Neuronal stem cell (in vitro differentiated cells): ENCODE measurements at regions not wholly inside any gene's neighbourhood (a gene's known extent, or its start where the extent isn't known, plus 50 kb on each side); places are given as distances from the start of the nearest gene placed in this dataset.
"Not testable (repeated sequence)": the region's sequence is repeated elsewhere in the genome, so short reads cannot be mapped to it uniquely, and the experiment has no call there.

Experiments used
- DNase-seq: peaks from one replicate; pipeline ENCODE4 v3.0.0-alpha.2; 2013; ENCODE audit warnings: low spot score
- H2AFZ ChIP-seq: one replicate; pipeline ENCODE4 v1.6.1; 2013; ENCODE audit warnings: mild to moderate bottlenecking, low read length, inconsistent platforms
- H2AK5ac ChIP-seq: 2 replicates; pipeline ENCODE4 v1.6.1; 2013; ENCODE audit warnings: low read depth, mild to moderate bottlenecking, inconsistent platforms, low read length, moderate library complexity, mixed read lengths
- H2BK120ac ChIP-seq: 2 replicates; pipeline ENCODE4 v1.6.1; 2013; ENCODE audit warnings: low read depth, mild to moderate bottlenecking, inconsistent platforms, low read length, moderate library complexity, mixed read lengths
- H2BK12ac ChIP-seq: one replicate; pipeline ENCODE4 v1.6.1; 2013; ENCODE audit warnings: low read length, inconsistent platforms
- H2BK15ac ChIP-seq: 2 replicates; pipeline ENCODE4 v1.6.1; 2013; ENCODE audit warnings: mild to moderate bottlenecking, low read length, inconsistent platforms, mixed read lengths
- H2BK5ac ChIP-seq: one replicate; pipeline ENCODE4 v1.6.1; 2013; ENCODE audit warnings: inconsistent platforms, mild to moderate bottlenecking, low read length, moderate library complexity
- H3K14ac ChIP-seq: one replicate; pipeline ENCODE4 v1.6.1; 2013; ENCODE audit warnings: low read length, inconsistent platforms
- H3K18ac ChIP-seq: 2 replicates; pipeline ENCODE4 v1.6.1; 2013; ENCODE audit warnings: low read length, inconsistent platforms
- H3K23ac ChIP-seq: 2 replicates; pipeline ENCODE4 v1.6.1; 2013; ENCODE audit warnings: low read depth, mild to moderate bottlenecking, mixed read lengths, low read length, inconsistent platforms; ENCODE audit not compliant: poor library complexity
- H3K27ac ChIP-seq: replicated peaks from 3 replicates; pipeline ENCODE4 v1.5.1; 2013; ENCODE audit warnings: low read length, inconsistent platforms
- H3K27me3 ChIP-seq, 3 experiments: 2 replicates each; pipeline ENCODE4 v1.6.1; 2013; ENCODE audit warnings: low read length in 3 of 3, mild to moderate bottlenecking in 2 of 3, inconsistent platforms in 1 of 3, low read depth in 1 of 3, mixed read lengths in 1 of 3, moderate library complexity in 1 of 3; ENCODE audit not compliant: control insufficient read depth in 3 of 3, insufficient read depth in 3 of 3
- H3K36me3 ChIP-seq, 2 donors: replicated peaks in 1 of 2; 2 replicates each; pipeline ENCODE4 v1.6.1; 2013; ENCODE audit warnings: low read length in 2 of 2; ENCODE audit not compliant: control insufficient read depth in 2 of 2, insufficient read depth in 2 of 2
- H3K4ac ChIP-seq: 2 replicates; pipeline ENCODE4 v1.6.1; 2013; ENCODE audit warnings: inconsistent platforms, mild to moderate bottlenecking, low read length, moderate library complexity
- H3K4me1 ChIP-seq, 2 donors: 1 replicate in 1 of 2; 2 replicates in 1 of 2; pipeline ENCODE4 v1.6.1; 2013; ENCODE audit warnings: low read length in 2 of 2, low read depth in 1 of 2; ENCODE audit not compliant: control insufficient read depth in 2 of 2, insufficient read depth in 1 of 2
- H3K4me2 ChIP-seq: one replicate; pipeline ENCODE4 v1.6.1; 2013; ENCODE audit warnings: mild to moderate bottlenecking, low read length, inconsistent platforms; ENCODE audit not compliant: insufficient read depth, poor library complexity, severe bottlenecking
- H3K4me3 ChIP-seq, 2 donors: 2 replicates each; pipeline ENCODE4 v1.5.1; 2013; ENCODE audit warnings: low read length in 2 of 2, mild to moderate bottlenecking in 2 of 2, inconsistent platforms in 1 of 2, moderate library complexity in 1 of 2
- H3K79me1 ChIP-seq: one replicate; pipeline ENCODE4 v1.6.1; 2013; ENCODE audit warnings: low read depth, mild to moderate bottlenecking, inconsistent platforms, low read length, moderate library complexity
- H3K9ac ChIP-seq: one replicate; pipeline ENCODE4 v1.6.1; 2013; ENCODE audit warnings: mild to moderate bottlenecking, low read depth, low read length, inconsistent platforms; ENCODE audit not compliant: poor library complexity
- H3K9me3 ChIP-seq, 2 donors: replicated peaks in 1 of 2; 2 replicates each; pipeline versions ENCODE3 to v1.6.1; 2013; ENCODE audit warnings: low read length in 2 of 2, mild to moderate bottlenecking in 2 of 2, inconsistent platforms in 1 of 2, low read depth in 1 of 2, mixed read lengths in 1 of 2, moderate library complexity in 1 of 2; ENCODE audit not compliant: control insufficient read depth in 2 of 2, insufficient read depth in 1 of 2
- H4K8ac ChIP-seq: one replicate; pipeline ENCODE4 v1.6.1; 2013; ENCODE audit warnings: low read depth, mild to moderate bottlenecking, inconsistent platforms, low read length, moderate library complexity
- H4K91ac ChIP-seq: one replicate; pipeline ENCODE4 v1.6.1; 2013; ENCODE audit warnings: low read length, low read depth, mild to moderate bottlenecking, inconsistent platforms; ENCODE audit not compliant: poor library complexity
- WGBS, 2 donors: extraction: QIAGEN DNeasy Blood & Tissue Kit; methylation state at CpG; one replicate each; pipeline ENCODE4 v1.1.7; 2013; ENCODE audit warnings: missing lambda C conversion rate in 2 of 2, mixed read lengths in 1 of 2; ENCODE audit not compliant: insufficient read length in 2 of 2, insufficient replicate concordance in 1 of 2; ENCODE audit errors: extremely low coverage in 2 of 2; 5-methylcytosine and 5-hydroxymethylcytosine counted together

DNA sequence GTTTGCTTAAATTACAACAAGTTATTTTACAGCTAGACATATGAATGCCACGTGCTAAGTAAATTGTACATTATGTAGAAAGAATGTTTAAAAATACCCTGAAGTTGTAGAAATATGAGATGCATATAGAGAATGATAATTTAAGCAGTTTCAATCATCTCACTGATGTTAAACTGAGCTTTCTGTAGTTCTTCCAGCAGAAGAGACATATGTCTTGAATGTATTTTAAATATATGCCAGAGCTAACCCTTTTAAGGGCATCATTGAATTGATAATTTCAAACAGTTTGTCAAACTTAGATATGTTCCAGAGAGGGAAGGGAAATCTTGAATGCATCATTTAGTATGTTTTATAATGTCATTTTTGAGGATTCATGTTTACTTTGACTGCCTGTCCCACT lies 255.2 kb downstream of the MDFIC start:
- H3K14ac ChIP-seq = no peak overlapping the region
- H3K18ac ChIP-seq = no peak overlapping the region
- H3K36me3 ChIP-seq = no peaks in the 10 kb centered on the region
- H2AK5ac ChIP-seq = no peak overlapping the region
- no CpG with 5 or more reads among the region's 1 CpG for WGBS, 2 donors
- H2BK5ac ChIP-seq = no peak overlapping the region
- no peak overlapping the region for H3K4me2 ChIP-seq
- no peak overlapping the region for H4K8ac ChIP-seq
- peaks cover 0 to 3% of the 10 kb centered on the region in 2 donors for H3K9me3 ChIP-seq
- H3K4ac ChIP-seq = no peak overlapping the region
- H2BK12ac ChIP-seq = no peak overlapping the region
- H4K91ac ChIP-seq = no peak overlapping the region
- no peak overlapping the region for H3K4me3 ChIP-seq
- H3K27me3 ChIP-seq = no peaks in the 10 kb centered on the region
- no peak overlapping the region for H3K9ac ChIP-seq
- H3K23ac ChIP-seq = no peak overlapping the region
- no peak overlapping the region for H2BK15ac ChIP-seq
- H3K27ac ChIP-seq = no peak overlapping the region
- H2AFZ ChIP-seq = no peak overlapping the region
- no peak overlapping the region for H2BK120ac ChIP-seq
- DNase-seq = no peak
- H3K4me1 ChIP-seq = no peaks in the 10 kb centered on the region
- H3K79me1 ChIP-seq = no peaks in the 10 kb centered on the region

DNA sequence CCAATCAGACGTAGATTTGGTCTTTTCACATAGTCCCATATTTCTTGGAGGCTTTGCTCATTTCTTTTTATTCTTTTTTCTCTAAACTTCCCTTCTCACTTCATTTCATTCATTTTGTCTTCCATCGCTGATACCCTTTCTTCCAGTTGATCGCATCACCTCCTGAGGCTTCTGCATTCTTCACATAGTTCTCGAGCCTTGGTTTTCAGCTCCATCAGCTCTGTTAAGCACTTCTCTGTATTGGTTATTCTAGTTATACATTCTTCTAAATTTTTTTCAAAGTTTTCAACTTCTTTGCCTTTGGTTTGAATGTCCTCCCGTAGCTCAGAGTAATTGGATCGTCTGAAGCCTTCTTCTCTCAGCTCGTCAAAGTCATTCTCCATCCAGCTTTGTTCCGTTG lies 250.5 kb downstream of the MDFIC start:
- H3K4me3 ChIP-seq, H3K36me3 ChIP-seq, H4K91ac ChIP-seq, H3K4me2 ChIP-seq, DNase-seq, H2BK5ac ChIP-seq, H3K79me1 ChIP-seq, H2BK12ac ChIP-seq, H3K9ac ChIP-seq, H3K18ac ChIP-seq, H4K8ac ChIP-seq, H2AK5ac ChIP-seq, H3K23ac ChIP-seq, H3K4ac ChIP-seq, H3K4me1 ChIP-seq, H2AFZ ChIP-seq, H2BK15ac ChIP-seq, H3K27ac ChIP-seq, H2BK120ac ChIP-seq, H3K27me3 ChIP-seq, H3K9me3 ChIP-seq, H3K14ac ChIP-seq: not testable (repeated sequence)
- WGBS, 2 donors = no CpG with 5 or more reads among the region's 8 CpGs

DNA sequence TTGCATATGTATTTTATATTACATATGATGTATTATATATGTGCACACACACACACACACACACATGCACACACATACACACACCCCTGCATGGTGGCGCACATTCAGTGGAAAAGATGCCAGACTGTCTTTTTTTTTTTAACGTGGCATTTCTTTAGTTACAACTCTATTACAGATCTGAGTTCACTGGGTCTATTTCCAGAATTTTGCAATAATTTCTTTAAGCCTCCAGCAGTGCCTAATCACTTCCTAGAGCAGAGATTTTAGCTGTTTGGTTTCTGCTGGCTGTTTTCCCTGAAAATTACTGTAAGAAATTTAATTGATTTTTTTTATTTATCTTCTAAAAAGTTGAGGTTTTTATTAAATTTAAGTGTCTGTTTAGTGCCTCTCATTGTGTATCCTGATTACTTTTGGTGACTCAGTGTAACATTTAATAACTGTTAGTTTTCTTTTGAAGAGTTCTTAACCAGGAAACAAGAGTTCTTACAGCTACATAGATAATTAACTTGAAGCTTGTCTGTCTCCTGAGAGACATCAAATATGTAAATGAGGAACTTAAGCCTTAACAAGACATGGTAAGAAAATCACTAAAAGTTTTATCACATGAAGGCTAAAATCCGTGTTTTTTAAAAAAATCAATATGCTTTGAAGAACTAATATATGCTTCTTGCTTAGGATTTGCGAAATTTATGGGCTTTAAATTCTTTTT lies 232.0 kb downstream of the MDFIC start:
- H3K4me2 ChIP-seq = no peak overlapping the region
- H2BK120ac ChIP-seq = no peak overlapping the region
- H2AFZ ChIP-seq = no peak overlapping the region
- no peaks in the 10 kb centered on the region for H3K79me1 ChIP-seq
- no peak overlapping the region for H3K18ac ChIP-seq
- H3K9ac ChIP-seq = no peak overlapping the region
- no peaks in the 10 kb centered on the region for H3K36me3 ChIP-seq
- H3K23ac ChIP-seq = no peak overlapping the region
- H3K4me1 ChIP-seq = no peaks in the 10 kb centered on the region
- H3K4ac ChIP-seq = no peak overlapping the region
- H3K27ac ChIP-seq = no peak overlapping the region
- no peak overlapping the region for H2BK5ac ChIP-seq
- H2BK12ac ChIP-seq = no peak overlapping the region
- WGBS, 2 donors = no CpG with 5 or more reads among the region's 4 CpGs
- no peak overlapping the region for H3K4me3 ChIP-seq
- H3K14ac ChIP-seq = no peak overlapping the region
- no peak overlapping the region for H4K8ac ChIP-seq
- H3K9me3 ChIP-seq = no peaks in the 10 kb centered on the region
- no peaks in the 10 kb centered on the region for H3K27me3 ChIP-seq
- H2BK15ac ChIP-seq = no peak overlapping the region
- H4K91ac ChIP-seq = no peak overlapping the region
- H2AK5ac ChIP-seq = no peak overlapping the region
- DNase-seq = no peak

DNA sequence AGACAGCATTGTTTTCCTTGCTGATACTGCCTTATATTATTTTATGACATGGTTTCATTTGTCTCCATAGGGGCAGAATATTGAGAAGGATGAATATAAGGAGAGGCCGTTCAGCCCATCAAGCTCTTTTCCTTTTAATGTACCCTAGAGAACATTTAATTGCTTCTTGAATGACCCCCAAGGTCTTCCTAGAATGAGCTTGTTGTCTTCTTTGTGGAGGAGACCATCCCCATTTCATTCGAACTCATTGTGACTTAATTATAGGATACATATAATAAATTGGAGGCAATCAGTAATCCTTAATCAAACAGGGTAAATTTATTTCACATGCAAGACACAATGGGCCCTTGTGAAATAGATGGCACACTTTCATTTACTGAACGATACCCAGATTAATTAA lies 231.3 kb downstream of the MDFIC start:
- Histone ChIP-seq H2BK15ac (no peak overlapping the region), H3K14ac (no peak overlapping the region), H3K23ac (no peak overlapping the region), H2AFZ (no peak overlapping the region), H3K18ac (no peak overlapping the region), H3K4me1 (no peaks in the 10 kb centered on the region), H2BK120ac (no peak overlapping the region), H3K27me3 (no peaks in the 10 kb centered on the region), H4K91ac (no peak overlapping the region), H3K4me2 (no peak overlapping the region), H3K27ac (no peak overlapping the region), H3K9me3 (no peaks in the 10 kb centered on the region), H3K9ac (no peak overlapping the region), H2BK5ac (no peak overlapping the region), H3K79me1 (no peaks in the 10 kb centered on the region), H3K4me3 (no peak overlapping the region), H4K8ac (no peak overlapping the region), H2AK5ac (no peak overlapping the region), H3K4ac (no peak overlapping the region), H2BK12ac (no peak overlapping the region), H3K36me3 (no peaks in the 10 kb centered on the region)
- DNase-seq = no peak
- no CpG with 5 or more reads among the region's 3 CpGs for WGBS, 2 donors
